Esophagus squamous epithelium (tissue), 4 donors: ENCODE measurements at regions not wholly inside any gene's neighbourhood (a gene's known extent, or its start where the extent isn't known, plus 50 kb on each side); places are given as distances from the start of the nearest gene placed in this dataset.

Source experiments
- CTCF ChIP-seq, 6 experiments: fragments of 450-650 bp in 4 of 6; fragments of 200-600 bp in 2 of 6; sonication (generic) in 2 of 6; IDR thresholded peaks; one replicate each; pipeline ENCODE4 v1.5.1; 2016 to 2019; ENCODE audit warnings: antibody characterized with exemption in 6 of 6, mild to moderate bottlenecking in 4 of 6, moderate library complexity in 4 of 6
- POLR2A ChIP-seq, 4 donors: fragments of 450-650 bp; IDR thresholded peaks; one replicate each; pipeline ENCODE4 v1.6.1; 2017; ENCODE audit warnings: antibody characterized with exemption in 4 of 4, mild to moderate bottlenecking in 4 of 4, moderate library complexity in 3 of 4

GRCh38 chr14:97198813-97199212 lies 401.6 kb downstream of the VRK1 start:
- TF ChIP-seq POLR2A (IDR thresholded peaks at IDR 0.05) = no peak
- no peak for TF ChIP-seq CTCF (IDR thresholded peaks at IDR 0.05)
